OCI-LY1 (cell line): ENCODE measurements at regions not wholly inside any gene's neighbourhood (a gene's known extent, or its start where the extent isn't known, plus 50 kb on each side); places are given as distances from the start of the nearest gene placed in this dataset.

ENCODE experiments used
- EZH2 ChIP-seq: fragments of 200-600 bp; sonication (generic), shearing (Covaris generic); IDR thresholded peaks from 2 replicates; pipeline ENCODE4 v1.8.0; 2017; ENCODE audit warnings: borderline replicate concordance, mixed run types, mild to moderate bottlenecking, antibody characterized with exemption, low read length, moderate library complexity, mixed read lengths
- TF ChIP-seq, protein P1 (sequence below): fragments of 200-600 bp; sonication (generic), shearing (Covaris generic); IDR thresholded peaks from 2 replicates; pipeline ENCODE4 v1.5.1; 2017; ENCODE audit warnings: mild to moderate bottlenecking, antibody characterized with exemption, low read length, moderate library complexity, mixed read lengths

DNA sequence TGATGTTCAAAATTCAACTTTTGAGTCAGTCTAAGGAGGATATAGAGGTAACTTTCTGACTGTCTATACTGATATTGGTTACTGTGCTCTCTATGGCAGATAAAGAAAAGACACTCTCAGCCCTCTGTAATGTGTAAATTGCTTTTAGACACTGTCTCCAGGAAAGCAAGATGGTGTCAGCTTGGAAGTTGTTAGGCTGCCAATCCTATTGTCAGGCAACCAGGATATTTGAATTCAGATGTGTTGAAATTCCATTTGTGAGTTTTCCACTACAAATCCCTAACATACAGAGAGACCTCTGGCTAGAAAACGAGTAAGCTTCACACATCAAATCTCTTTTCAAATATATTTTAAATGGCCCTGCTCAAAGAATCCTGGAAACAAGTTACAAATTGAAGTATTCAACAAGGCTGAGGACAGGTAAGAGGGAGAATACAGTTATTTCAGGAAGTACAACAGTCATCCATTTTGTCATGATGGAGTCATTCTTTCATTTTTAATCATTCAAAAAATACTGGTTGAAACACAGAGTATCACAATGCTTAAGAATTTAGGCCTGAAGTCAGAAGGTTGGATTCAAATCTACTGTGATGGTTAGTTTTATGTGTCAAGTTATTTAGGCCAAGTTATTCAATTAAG, 312.0 kb downstream of the OLFM4 start:
- TF ChIP-seq EZH2: no peak
- TF ChIP-seq, protein P1, sequence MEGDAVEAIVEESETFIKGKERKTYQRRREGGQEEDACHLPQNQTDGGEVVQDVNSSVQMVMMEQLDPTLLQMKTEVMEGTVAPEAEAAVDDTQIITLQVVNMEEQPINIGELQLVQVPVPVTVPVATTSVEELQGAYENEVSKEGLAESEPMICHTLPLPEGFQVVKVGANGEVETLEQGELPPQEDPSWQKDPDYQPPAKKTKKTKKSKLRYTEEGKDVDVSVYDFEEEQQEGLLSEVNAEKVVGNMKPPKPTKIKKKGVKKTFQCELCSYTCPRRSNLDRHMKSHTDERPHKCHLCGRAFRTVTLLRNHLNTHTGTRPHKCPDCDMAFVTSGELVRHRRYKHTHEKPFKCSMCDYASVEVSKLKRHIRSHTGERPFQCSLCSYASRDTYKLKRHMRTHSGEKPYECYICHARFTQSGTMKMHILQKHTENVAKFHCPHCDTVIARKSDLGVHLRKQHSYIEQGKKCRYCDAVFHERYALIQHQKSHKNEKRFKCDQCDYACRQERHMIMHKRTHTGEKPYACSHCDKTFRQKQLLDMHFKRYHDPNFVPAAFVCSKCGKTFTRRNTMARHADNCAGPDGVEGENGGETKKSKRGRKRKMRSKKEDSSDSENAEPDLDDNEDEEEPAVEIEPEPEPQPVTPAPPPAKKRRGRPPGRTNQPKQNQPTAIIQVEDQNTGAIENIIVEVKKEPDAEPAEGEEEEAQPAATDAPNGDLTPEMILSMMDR: no peak
